Esophagus muscularis mucosa (tissue), 4 donors: ENCODE measurements at regions not wholly inside any gene's neighbourhood (a gene's known extent, or its start where the extent isn't known, plus 50 kb on each side); places are given as distances from the start of the nearest gene placed in this dataset.

Experiments used
- DNase-seq: peaks from one replicate; pipeline ENCODE4 v3.0.0-alpha.2; 2017; ENCODE audit errors: extremely low spot score
- H3K27ac ChIP-seq, 4 donors: fragments of 200-600 bp; sonication (generic); replicated peaks in 1 of 4; 1 replicate in 3 of 4; 2 replicates in 1 of 4; pipeline ENCODE4 v1.5.1; 2016 to 2019; ENCODE audit warnings: mild to moderate bottlenecking in 1 of 4
- H3K27me3 ChIP-seq, 4 donors: fragments of 200-600 bp; sonication (generic); one replicate each; pipeline versions ENCODE4 v1.5.1 to v1.6.0; 2016 to 2019
- H3K36me3 ChIP-seq, 4 donors: fragments of 200-600 bp; sonication (generic); one replicate each; pipeline ENCODE4 v1.5.1; 2016 to 2019
- H3K4me1 ChIP-seq, 4 donors: fragments of 200-600 bp; sonication (generic); one replicate each; pipeline ENCODE4 v1.5.1; 2016 to 2019
- H3K4me3 ChIP-seq, 4 donors: fragments of 200-600 bp; sonication (generic); 1 replicate in 2 of 4; 2 replicates in 2 of 4; pipeline ENCODE4 v1.5.1; 2016 to 2019; ENCODE audit warnings: mild to moderate bottlenecking in 4 of 4, moderate library complexity in 1 of 4
- H3K9me3 ChIP-seq, 4 donors: fragments of 200-600 bp; sonication (generic); 1 replicate in 3 of 4; 2 replicates in 1 of 4; pipeline ENCODE4 v1.5.1; 2016 to 2019
- EP300 ChIP-seq: sonication (generic); formaldehyde crosslinking; IDR thresholded peaks from one replicate; pipeline ENCODE4 v1.6.1; 2017; ENCODE audit warnings: antibody characterized with exemption
- POLR2A ChIP-seq: fragments of 450-650 bp; IDR thresholded peaks from one replicate; pipeline ENCODE4 v1.6.1; 2017; ENCODE audit warnings: antibody characterized with exemption, moderate library complexity, mild to moderate bottlenecking, low read depth
- POLR2AphosphoS5 ChIP-seq, 2 donors: sonication (generic); formaldehyde crosslinking; IDR thresholded peaks; one replicate each; pipeline ENCODE4 v1.6.1; 2017; ENCODE audit warnings: antibody characterized with exemption in 2 of 2
- WGBS: methylation state at CpG from one replicate; pipeline ENCODE4 v1.1.5; 2018; 5-methylcytosine and 5-hydroxymethylcytosine counted together
- intact Hi-C: fragments of 100-400 bp; cut with DNase I; formaldehyde crosslinking; loops from one replicate; pipeline ENCODE4 v1.15.1; 2023
- TF ChIP-seq, protein P1 (sequence below), 3 experiments: fragments of 200-600 bp in 2 of 3; fragments of 450-650 bp in 1 of 3; sonication (generic) in 2 of 3; IDR thresholded peaks; one replicate each; pipeline ENCODE4 v1.5.1; 2017 to 2019; ENCODE audit warnings: antibody characterized with exemption in 3 of 3, mild to moderate bottlenecking in 2 of 3, moderate library complexity in 1 of 3

DNA sequence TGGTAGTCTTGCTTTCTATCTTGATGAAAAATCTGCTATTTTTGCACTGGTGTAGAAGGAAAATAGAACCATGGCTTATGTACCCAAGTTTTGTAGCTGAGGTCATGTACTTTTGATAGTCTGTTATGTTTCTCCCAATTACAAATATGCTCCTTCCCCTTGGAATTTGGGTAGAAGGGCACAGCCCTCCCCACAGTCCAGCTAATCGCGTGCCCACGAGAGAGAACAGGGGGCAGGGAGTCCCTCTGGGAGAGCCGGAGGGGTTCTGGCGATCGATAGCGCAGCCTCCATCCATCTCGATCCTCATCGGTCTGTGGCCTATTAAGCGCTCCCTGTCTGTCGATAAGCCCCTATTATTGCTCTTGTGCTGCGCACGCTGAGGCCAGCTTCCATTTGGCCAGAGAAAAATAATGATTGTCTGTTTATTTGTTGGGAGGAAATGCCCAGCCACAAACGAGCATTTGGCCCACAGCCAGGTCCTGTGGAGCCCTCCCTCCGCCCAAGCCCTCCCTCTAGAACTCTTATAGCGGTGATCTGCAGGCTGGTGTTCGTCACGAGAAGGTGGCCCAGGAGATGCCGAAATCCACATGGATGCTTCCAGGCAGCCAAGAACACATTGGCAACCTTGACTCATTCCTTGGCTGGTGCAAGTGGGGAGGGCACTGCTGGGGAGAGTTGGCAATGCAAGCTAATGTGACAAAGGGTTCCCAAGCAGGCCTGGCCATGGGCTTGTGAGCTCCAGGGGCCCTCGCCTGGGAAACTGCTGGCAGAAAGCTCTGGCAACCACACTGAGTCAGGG lies 134.7 kb upstream of the TNR start:
- intact Hi-C loops: no loop called here
- no peaks in the 10 kb centered on the region for H3K4me1 ChIP-seq
- no peak overlapping the region for H3K4me3 ChIP-seq
- DNase-seq: no peak
- no peak overlapping the region for H3K27ac ChIP-seq
- 85% methylated on average over 16 of the region's 20 CpGs for WGBS
- no peaks in the 10 kb centered on the region for H3K36me3 ChIP-seq
- H3K27me3 ChIP-seq: peaks cover 0 to 7% (median 0%) of the 10 kb centered on the region in 4 donors
- H3K9me3 ChIP-seq: no peaks in the 10 kb centered on the region
- TF ChIP-seq, protein P1, sequence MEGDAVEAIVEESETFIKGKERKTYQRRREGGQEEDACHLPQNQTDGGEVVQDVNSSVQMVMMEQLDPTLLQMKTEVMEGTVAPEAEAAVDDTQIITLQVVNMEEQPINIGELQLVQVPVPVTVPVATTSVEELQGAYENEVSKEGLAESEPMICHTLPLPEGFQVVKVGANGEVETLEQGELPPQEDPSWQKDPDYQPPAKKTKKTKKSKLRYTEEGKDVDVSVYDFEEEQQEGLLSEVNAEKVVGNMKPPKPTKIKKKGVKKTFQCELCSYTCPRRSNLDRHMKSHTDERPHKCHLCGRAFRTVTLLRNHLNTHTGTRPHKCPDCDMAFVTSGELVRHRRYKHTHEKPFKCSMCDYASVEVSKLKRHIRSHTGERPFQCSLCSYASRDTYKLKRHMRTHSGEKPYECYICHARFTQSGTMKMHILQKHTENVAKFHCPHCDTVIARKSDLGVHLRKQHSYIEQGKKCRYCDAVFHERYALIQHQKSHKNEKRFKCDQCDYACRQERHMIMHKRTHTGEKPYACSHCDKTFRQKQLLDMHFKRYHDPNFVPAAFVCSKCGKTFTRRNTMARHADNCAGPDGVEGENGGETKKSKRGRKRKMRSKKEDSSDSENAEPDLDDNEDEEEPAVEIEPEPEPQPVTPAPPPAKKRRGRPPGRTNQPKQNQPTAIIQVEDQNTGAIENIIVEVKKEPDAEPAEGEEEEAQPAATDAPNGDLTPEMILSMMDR (IDR thresholded peaks at IDR 0.05): no peak
- no peak for TF ChIP-seq EP300
- no peak for TF ChIP-seq POLR2A
- TF ChIP-seq POLR2AphosphoS5 (IDR thresholded peaks at IDR 0.05): no peak

DNA sequence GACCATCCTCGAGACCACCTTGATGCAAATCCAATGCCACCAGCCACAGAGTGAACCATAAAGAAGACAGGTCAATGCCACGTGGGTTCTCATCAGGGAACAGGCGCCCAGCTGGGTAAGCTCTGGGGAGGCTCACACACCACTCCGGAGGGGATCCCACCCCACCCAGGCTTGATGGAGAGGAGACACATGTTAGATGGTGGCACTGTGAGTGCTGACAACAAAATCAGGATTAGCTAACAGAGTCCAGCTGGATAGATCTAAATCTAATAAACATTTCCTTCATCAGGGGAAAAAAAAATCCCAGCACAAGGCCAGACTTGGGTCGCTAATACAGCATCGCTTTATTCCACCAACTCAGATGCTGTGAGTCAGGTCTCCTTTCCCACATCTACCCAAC lies 132.2 kb upstream of the TNR start:
- no peaks in the 10 kb centered on the region for H3K4me1 ChIP-seq
- no peaks in the 10 kb centered on the region for H3K36me3 ChIP-seq
- no peak for TF ChIP-seq EP300
- TF ChIP-seq, protein P1 (IDR thresholded peaks at IDR 0.05): no peak
- no peak for TF ChIP-seq POLR2AphosphoS5 (IDR thresholded peaks at IDR 0.05)
- no peak for TF ChIP-seq POLR2A
- intact Hi-C loops: no loop called here
- no peak for DNase-seq
- WGBS: 91% methylated on average over 5 of the region's 6 CpGs
- peaks cover 0 to 7% (median 0%) of the 10 kb centered on the region in 4 donors for H3K27me3 ChIP-seq
- no peaks in the 10 kb centered on the region for H3K9me3 ChIP-seq
- no peak overlapping the region for H3K27ac ChIP-seq
- no peak overlapping the region for H3K4me3 ChIP-seq

DNA sequence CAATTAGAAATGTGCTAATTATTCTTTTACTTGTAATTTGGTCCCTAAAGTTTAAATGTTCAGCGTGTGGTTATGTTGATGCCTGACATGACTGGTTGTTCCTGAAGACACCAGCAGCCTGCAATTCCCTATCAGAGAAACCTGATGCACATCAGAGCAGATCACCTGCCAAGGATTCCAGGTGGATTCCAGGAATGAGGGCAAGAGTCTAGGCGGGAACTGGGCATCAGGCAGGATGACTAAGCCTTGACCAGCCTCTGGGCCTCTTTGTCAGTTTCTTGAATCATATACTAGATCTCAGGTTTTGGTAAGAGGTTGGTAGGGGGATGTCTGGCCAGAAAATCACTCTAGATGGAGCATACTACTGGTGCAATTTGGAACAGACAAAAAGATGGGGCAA lies 130.7 kb upstream of the TNR start:
- intact Hi-C loops: no loop called here
- peaks cover 0 to 7% (median 0%) of the 10 kb centered on the region in 4 donors for H3K27me3 ChIP-seq
- no peak overlapping the region for H3K4me3 ChIP-seq
- no peaks in the 10 kb centered on the region for H3K36me3 ChIP-seq
- TF ChIP-seq, protein P1 (IDR thresholded peaks at IDR 0.05): no peak
- TF ChIP-seq EP300 (no peak), POLR2AphosphoS5 (IDR thresholded peaks at IDR 0.05) (no peak), POLR2A (no peak)
- WGBS: 89% methylated on average over 2 of the region's 2 CpGs
- H3K27ac ChIP-seq: no peak overlapping the region
- DNase-seq: no peak
- no peaks in the 10 kb centered on the region for H3K9me3 ChIP-seq
- no peaks in the 10 kb centered on the region for H3K4me1 ChIP-seq

DNA sequence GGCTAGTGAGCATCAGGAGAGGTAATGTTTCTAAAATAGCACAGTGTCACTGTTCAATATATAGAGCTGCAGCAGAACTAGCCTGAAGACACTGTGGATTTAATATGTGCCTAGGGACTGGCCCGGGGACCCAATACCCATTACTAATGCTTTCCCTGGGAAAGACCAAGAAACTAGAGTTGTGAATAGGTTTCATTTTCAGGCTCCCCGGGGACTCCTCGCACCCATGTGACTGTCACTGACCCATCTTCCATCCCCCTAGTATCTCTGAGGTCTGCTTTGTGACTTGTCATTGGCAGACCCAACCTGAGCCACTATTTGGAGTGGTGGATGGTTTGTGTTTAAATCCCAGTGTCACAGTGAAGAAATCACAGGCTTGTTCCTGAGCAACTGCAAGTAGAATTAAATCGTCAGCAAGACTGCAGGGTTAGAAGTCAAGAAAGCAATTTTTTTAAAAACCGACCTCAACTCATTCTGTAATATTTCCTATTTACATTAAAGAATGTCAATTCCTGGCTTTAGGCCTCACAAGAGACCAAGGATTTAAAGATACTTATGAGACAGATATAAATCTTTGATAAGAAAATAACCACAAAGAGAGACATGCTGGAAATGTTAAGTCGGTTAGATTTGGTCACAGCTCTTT lies 130.0 kb upstream of the TNR start:
- Histone ChIP-seq H3K9me3 (no peaks in the 10 kb centered on the region), H3K27me3 (peaks cover 0 to 5% (median 0%) of the 10 kb centered on the region in 4 donors), H3K27ac (no peak overlapping the region), H3K36me3 (no peaks in the 10 kb centered on the region), H3K4me1 (no peaks in the 10 kb centered on the region), H3K4me3 (no peak overlapping the region)
- DNase-seq: no peak
- WGBS: 56% methylated on average over 3 of the region's 6 CpGs
- intact Hi-C loops: no loop called here
- no peak for TF ChIP-seq POLR2A
- TF ChIP-seq, protein P1 (IDR thresholded peaks at IDR 0.05): no peak
- no peak for TF ChIP-seq EP300
